ENCODE measurements at regions not wholly inside any gene's neighbourhood (a gene's known extent, or its start where the extent isn't known, plus 50 kb on each side); places are given as distances from the start of the nearest gene placed in this dataset.

DNA sequence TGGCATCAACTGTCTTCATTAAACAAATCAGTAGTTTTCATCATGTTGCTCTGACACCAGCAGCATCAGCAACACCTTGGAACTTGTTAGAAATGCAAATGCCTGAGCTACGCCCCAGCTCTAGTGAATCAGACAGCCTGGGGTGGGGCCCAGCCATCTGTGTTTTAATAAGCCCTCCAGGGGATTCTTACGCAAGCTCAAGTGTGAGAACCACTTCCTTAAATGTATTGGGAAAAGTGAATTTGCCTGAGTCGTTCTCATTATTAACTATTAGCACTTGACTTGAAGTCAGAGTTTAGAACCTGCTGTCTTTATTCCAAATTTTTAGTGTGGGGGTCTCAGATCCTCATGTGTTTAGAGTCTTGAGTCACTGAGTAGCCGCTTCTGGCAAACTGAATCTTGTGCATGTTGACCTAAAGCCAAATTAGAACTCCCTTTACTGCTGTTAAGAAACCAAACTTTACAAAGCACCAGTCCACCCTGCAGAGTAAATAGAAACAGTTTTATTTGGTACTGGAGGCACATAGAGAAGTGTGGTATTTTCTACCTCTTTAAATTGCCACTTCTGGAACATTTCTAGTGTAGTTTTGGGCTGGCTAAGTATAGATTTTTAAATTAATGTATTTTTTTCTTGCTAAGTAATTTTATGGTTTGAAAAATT lies 137.4 kb upstream of the COX10 start:
- DNase-seq (ENCODE audit: low read depth), result peak; percentile 17

DNA sequence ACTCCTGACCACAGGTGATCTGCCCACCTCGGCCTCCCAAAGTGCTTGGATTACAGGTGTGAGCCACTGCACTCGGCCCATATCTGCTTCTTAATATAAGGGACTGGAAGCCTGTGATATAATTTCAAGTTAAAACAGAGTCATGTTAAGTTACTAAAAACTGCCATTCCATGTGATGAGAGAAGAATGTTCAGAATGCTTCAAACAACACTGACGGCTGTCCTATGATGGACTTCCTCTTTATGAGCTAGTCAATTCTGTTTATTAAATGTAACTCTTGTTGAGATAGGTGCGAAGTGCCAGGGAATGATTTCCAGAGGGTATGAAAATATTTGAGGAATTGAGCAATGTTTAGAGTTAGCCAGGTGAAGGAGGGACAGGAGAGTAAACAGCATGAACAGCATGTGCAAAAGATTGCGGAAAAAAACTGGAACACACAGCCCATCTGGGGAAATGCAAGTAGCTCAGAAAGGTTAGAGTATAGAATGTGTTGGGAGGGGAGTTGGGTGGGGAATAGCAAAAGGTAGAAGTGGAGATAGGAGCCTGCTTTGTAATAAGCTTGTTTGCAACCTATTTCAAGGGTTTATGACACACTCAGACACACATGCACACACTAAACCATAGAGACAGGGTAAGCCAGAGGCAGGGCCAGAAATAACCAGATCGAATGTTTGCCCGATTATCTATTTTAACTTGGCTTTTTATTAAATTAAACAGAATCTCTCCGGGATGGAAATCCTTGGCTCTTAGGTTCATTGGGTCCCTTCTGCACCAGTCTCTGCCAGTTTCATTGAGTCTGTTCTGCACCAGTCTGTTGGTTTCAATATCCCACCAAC lies 135.6 kb upstream of the COX10 start:
- DNase-seq (ENCODE audit: low read depth), result no peak

DNA sequence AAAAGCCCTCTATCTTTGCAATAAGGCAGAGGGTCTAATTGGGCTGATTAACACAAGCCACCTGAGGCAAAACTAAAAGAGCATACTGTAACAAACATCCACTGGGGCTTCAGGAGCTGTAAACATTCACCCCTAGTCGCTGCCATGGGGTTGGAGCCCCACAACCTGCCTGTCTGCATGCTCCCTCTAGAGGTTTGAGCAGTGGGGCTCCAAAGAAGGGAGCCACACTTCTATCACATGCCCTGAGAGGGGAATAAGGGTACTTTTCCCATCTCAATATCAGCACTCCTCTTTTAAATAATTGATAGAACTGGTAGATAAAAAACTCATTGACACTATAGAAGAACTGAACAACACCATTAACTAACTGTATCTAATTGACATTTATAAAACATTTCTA lies 130.1 kb upstream of the COX10 start:
- DNase-seq (ENCODE audit: low read depth), result peak; percentile 4

- peak; percentile 74 for DNase-seq (ENCODE audit: low read depth)
These were observed 128.2 kb upstream of the COX10 start for GRCh38 chr17:13940858-13941665.

- no peak for DNase-seq (ENCODE audit: low read depth)
These were observed 127.5 kb upstream of the COX10 start for GRCh38 chr17:13941781-13942180.

- no peak for DNase-seq (ENCODE audit: low read depth)
These were observed 125.4 kb upstream of the COX10 start for GRCh38 chr17:13943909-13944308.

DNA sequence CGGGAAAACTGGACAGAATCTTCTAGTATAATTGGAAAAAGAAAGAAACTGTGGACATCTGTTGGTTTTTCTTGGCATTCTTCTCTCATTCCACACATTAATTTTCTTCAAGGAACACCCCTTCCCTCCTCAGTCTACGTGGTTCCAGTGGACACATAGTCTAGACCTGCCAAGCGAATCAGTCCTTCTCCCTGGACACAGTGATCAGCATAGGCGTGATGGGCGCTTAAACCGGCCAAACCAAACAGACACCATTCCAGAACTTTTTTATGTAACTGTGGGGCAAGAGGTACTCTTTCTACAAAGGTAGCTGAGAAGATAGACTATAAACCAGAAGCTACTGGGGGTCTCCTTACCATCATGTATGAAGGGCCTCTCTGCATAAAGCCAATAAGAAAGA lies 121.8 kb upstream of the COX10 start:
- DNase-seq (ENCODE audit: low read depth), result no peak

GRCh38 chr17:13952009-13952750 lies 117.1 kb upstream of the COX10 start:
- DNase-seq (ENCODE audit: low read depth), result no peak

DNA sequence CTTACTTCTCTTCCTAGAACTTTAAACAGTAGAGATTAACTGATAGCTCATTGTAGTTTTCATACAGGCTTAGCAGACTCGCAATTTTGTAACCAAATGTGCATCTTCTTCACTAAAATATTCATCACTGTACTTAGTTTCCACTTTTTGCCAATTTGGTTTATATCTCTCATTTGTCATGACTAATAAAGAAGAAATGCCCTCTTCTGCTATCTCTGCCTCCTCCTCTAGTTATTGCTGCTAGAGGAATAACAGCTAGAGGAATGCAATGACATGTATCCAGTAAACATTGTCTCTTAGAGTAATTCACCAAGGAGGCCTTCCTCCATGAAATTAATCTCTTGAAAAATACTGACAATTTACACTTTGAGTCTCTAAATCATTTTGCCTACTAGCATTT lies 115.5 kb upstream of the COX10 start:
- DNase-seq (ENCODE audit: low read depth), result no peak

DNA sequence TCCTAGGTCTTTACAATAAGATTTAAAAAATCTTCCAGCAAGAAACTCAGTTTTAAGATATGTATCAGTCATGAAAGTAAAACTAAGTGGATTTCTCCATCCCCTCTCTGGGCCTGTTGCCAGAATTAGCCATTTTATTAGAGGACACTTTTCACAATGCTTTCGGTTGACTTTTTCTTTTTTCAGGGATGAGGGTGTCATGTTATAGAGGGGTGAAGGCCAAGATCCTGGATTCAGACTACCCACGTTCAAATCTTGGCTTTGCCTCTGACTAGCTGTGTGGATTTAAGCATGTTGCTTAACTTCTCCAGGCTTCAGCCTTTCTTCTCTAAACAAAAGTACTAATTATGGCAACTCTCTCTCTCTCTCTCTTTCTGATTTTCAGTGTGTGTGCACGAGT lies 111.7 kb upstream of the COX10 start:
- no peak for DNase-seq (ENCODE audit: low read depth)

DNA sequence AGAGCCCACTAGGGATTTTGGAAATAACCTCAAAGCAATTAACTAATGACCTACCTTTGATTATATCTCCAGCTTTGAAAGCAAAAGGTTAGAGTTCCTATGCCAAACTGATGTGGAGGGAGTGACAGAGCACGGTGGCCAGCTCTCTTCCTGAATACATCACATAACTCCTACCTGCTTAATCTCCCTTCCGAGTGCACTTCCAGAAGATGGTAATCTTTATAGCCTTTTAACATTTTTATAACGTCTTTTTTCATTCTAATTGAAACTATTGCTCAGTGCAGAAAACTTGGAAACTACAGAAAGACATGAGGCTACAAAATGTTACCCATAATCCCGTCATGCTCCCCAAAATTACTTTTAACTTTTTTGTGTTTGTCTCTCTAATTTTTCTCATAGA lies 110.5 kb upstream of the COX10 start:
- no peak for DNase-seq (ENCODE audit: low read depth)

- no peak for DNase-seq (ENCODE audit: low read depth)
These were observed 108.0 kb upstream of the COX10 start for GRCh38 chr17:13961265-13961664.

DNA sequence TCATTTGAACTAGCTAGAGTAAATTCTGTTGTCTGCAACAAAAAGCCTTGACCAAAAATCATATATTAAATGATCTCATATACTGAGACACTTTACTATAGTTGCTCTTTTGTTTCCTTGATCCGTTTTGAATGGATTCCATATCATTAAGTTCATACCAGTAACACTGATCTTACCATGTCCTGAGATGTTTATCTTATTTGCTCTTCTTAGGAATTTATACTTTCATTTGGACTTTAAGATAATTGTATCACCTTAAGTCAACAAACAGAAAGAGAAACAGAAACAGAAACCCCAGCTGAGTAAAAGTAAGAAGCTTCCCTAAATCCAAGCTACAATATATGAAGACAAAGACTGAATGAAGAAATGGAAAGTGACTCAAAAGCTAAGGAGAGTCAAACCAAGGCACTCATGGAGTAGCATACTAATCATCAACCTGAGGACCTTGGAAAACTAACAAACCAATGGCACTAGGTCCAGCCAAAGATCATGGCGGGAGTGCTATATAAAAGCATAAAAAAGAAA lies 106.5 kb upstream of the COX10 start:
- DNase-seq (ENCODE audit: low read depth), result no peak

GRCh38 chr17:13967416-13967815 lies 101.9 kb upstream of the COX10 start:
- DNase-seq (ENCODE audit: low read depth), result no peak

DNA sequence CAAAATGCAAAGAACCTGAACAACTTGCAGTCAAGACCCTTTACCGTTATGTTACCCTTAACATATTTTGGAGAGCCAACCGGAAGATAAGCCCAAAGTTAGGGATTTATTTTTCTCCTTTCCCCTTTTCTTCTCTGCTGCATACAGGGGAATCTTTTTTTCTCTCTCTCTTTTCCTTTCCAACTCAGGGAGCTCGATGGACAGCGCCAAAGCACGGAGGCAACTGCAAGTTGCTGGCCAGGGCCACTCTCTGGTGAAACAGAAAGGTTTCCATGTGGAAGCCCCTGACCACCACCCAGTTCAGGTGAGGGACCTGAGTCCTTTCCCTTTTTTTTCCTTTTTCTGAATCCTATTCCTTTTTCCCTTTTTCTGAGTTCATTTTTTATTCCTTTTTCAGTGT lies 98.8 kb upstream of the COX10 start:
- DNase-seq (ENCODE audit: low read depth), result no peak

DNA sequence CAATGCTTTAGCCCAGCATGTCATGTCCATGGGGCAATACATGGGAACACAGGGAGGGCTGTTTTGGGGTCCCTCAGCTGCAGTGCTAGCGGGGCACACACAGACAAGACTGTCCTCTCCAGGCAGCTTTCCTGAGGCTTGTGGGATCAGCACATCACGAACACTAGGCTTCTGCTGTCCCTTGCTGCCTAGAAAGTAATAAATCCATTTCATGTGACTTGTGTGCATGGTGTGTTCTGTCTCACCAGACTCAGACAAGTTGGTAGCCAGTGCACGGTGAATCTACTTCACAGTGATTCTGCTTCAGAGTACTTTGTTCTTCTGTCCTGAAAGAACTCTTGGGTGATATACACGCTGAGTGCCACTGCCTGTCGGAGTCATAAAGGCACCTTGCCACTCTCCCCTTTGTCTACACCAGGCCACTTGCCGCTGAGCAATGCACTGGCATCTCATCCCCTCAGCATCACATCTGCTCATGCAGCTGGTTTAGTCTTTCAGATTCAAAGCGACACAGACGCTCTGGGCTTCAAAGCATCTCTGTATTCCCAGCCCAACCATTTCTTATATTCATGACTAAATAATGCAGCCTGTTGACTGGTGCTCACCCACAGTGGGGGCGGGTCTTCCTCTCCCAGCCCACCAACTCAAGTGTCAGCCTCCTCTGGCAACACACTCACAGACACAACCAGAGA lies 95.2 kb upstream of the COX10 start:
- no peak for DNase-seq (ENCODE audit: low read depth)

DNA sequence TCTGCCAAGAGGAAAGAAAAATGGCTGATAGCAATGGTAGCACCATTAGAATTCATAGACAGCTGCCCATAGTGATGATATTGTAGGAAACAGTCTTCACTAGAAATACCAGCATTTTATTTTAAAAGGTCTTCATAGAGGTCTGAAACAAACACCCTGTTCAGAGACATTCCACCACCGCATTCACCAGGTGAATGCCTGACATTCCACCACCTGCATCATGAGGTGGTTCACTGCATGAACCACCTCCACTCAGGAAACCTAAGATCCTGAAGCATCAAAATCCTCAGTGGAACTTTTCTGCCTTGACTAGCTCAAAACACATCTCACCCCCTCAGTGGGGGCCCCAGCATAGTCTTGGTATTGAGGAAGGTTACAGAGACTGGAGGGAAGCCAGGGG lies 91.5 kb upstream of the COX10 start:
- no peak for DNase-seq (ENCODE audit: low read depth)

DNA sequence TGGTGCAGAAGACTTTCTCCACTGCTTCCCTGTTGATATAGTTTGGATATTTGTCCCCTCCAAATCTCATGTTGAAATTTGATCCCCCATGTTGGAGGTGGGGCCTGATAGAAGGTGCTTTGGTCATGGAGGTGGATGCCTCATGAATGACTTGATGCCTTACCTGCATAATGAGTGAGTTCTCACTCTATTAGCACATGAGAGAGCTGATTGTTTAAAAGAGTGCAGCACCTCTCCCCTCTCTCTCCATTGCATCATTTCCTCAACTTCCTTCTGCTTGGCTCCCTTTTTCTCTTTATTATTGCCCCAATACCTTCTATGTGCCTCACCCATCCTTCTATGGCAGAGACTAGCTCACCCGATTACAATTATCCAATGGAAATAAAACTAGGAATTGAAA lies 90.8 kb upstream of the COX10 start:
- no peak for DNase-seq (ENCODE audit: low read depth)

GRCh38 chr17:13981881-13982280 lies 87.4 kb upstream of the COX10 start:
- no peak for DNase-seq (ENCODE audit: low read depth)

DNA sequence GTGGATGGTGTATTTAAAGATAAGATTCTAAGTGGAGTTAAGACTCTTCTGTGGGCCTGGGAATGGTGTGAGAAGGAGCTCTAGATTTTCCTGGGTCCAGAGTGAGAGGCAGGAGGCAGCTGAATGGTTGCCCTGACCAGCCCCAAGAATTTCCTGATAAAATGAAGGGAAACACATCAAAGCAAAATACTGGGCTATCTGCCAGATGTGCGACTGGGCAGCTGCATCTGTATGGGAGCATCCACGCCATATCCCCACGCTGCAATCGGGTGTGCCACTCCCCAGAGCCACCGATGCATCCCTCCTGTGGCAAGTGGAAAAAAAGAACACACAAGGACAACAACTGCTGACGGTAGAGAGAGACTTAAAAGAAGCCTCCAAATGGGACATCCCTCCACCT lies 84.3 kb upstream of the COX10 start:
- DNase-seq (ENCODE audit: low read depth), result no peak

DNA sequence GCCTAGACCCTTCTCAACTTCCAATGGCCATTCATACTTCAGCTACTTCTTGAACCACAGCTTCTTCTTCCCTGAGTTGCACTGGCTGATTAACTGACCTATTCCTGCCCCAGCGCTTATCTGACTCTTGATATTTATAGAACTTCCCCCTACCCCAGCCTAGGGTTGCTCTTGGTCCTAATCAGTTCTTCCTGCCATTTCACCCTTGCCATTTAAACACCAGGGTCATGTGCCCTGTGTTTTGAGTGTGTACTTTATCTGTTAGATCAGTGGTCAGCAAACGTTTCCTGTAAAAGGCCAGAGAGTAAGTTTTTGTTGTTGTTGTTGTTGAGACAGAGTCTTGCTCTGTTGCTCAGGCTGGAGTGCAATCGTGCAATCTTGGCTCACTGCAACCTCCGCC lies 82.4 kb upstream of the COX10 start:
- no peak for DNase-seq (ENCODE audit: low read depth)
